H1 (cell line): ENCODE measurements at regions not wholly inside any gene's neighbourhood (a gene's known extent, or its start where the extent isn't known, plus 50 kb on each side); places are given as distances from the start of the nearest gene placed in this dataset.

Experiments
- EP300 ChIP-seq, 2 experiments: IDR thresholded peaks; 1 replicate in 1 of 2; 2 replicates in 1 of 2; pipeline ENCODE4 v1.6.1; 2011 to 2012; ENCODE audit warnings: low read depth in 2 of 2, low read length in 2 of 2, mild to moderate bottlenecking in 2 of 2, borderline replicate concordance in 1 of 2, inconsistent platforms in 1 of 2, moderate library complexity in 1 of 2
- EZH2 ChIP-seq: fragments of 200-600 bp; sonication (generic); IDR thresholded peaks from 2 replicates; pipeline ENCODE4 v1.7.1; 2012; ENCODE audit warnings: low read depth, mild to moderate bottlenecking, moderate library complexity, low read length, inconsistent platforms; ENCODE audit not compliant: severe bottlenecking
- GABPA ChIP-seq: IDR thresholded peaks from 2 replicates; pipeline ENCODE4 v1.6.1; 2011; ENCODE audit warnings: mild to moderate bottlenecking, low read length, moderate library complexity, borderline replicate concordance; ENCODE audit not compliant: insufficient read depth
- MAFK ChIP-seq: IDR thresholded peaks from 2 replicates; pipeline ENCODE4 v1.6.1; 2012; ENCODE audit warnings: low read depth, mild to moderate bottlenecking, improper control_type of control experiment, low read length
- POLR2AphosphoS5 ChIP-seq: IDR thresholded peaks from 2 replicates; pipeline ENCODE4 v1.6.1; 2011; ENCODE audit warnings: low read depth, low read length
- RXRA ChIP-seq: IDR thresholded peaks from 2 replicates; pipeline ENCODE4 v1.6.1; 2011; ENCODE audit warnings: low read depth, mild to moderate bottlenecking, low read length, moderate library complexity; ENCODE audit not compliant: insufficient read depth
- TF ChIP-seq, protein P1 (sequence below), 3 experiments: IDR thresholded peaks; 1 replicate in 2 of 3; 2 replicates in 1 of 3; pipeline versions ENCODE4 v1.5.1 to v1.6.1; 2011; ENCODE audit warnings: low read length in 3 of 3, mild to moderate bottlenecking in 3 of 3, inconsistent platforms in 2 of 3, low read depth in 1 of 3, moderate library complexity in 1 of 3; ENCODE audit not compliant: insufficient read depth in 1 of 3; ENCODE audit errors: control extremely low read depth in 1 of 3

DNA sequence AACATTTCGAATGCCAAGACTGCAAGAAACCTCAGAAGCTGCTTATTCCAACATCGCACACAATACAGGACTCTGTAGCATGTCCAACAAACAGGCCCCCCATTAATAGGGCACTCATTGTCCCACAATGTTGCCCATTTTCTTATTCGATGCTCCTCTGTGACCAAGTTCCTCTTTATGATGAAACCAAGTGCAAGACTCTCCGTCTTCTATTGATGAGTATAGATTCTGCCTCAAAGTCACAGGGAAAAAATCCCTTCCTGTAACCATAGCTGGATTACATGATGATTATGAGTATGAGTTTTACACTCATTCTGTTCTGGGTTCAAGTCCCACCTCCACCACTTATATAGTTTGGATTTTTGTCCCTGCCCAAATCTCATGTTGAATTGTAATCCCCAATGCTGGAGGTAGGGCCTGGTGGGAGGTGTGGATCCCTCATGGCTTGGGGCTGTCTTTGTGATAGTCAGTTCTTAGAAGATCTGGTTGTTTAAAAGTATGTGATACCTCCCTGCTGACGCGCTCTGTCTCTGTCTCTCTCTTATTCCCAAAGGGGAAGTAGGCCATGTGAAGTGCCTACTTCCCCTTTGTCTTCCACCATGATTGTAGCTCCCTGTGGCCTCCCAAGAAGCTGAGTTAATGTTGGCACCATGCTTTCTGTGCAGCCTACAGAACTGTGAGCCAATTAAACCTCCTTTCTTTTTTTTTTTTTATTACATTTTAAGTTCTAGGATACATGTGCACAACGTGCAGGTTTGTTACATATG lies 148.7 kb downstream of the OSR1 start:
- TF ChIP-seq, protein P1, sequence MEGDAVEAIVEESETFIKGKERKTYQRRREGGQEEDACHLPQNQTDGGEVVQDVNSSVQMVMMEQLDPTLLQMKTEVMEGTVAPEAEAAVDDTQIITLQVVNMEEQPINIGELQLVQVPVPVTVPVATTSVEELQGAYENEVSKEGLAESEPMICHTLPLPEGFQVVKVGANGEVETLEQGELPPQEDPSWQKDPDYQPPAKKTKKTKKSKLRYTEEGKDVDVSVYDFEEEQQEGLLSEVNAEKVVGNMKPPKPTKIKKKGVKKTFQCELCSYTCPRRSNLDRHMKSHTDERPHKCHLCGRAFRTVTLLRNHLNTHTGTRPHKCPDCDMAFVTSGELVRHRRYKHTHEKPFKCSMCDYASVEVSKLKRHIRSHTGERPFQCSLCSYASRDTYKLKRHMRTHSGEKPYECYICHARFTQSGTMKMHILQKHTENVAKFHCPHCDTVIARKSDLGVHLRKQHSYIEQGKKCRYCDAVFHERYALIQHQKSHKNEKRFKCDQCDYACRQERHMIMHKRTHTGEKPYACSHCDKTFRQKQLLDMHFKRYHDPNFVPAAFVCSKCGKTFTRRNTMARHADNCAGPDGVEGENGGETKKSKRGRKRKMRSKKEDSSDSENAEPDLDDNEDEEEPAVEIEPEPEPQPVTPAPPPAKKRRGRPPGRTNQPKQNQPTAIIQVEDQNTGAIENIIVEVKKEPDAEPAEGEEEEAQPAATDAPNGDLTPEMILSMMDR (IDR thresholded peaks at IDR 0.05; ENCODE audit: control extremely low read depth in 1 of 3, insufficient read depth in 1 of 3, low read depth in 1 of 3, low read length in 3 of 3), result no peak
- no peak for TF ChIP-seq GABPA
- TF ChIP-seq EZH2, result no peak
- no peak for TF ChIP-seq RXRA
- no peak for TF ChIP-seq EP300 (IDR thresholded peaks at IDR 0.05; ENCODE audit: borderline replicate concordance in 1 of 2, low read depth in 2 of 2, low read length in 2 of 2)
- no peak for TF ChIP-seq POLR2AphosphoS5
- TF ChIP-seq MAFK, result no peak
